SK-N-MC (cell line): ENCODE measurements at regions not wholly inside any gene's neighbourhood (a gene's known extent, or its start where the extent isn't known, plus 50 kb on each side); places are given as distances from the start of the nearest gene placed in this dataset.

Source experiments
- EZH2 ChIP-seq: fragments of 200-600 bp; sonication (generic); IDR thresholded peaks from one replicate; pipeline ENCODE4 v1.6.1; 2017; ENCODE audit warnings: antibody characterized with exemption
- FOXP2 ChIP-seq: optimal IDR thresholded peaks from 2 replicates; pipeline ENCODE3; 2011; ENCODE audit warnings: mild to moderate bottlenecking, moderate library complexity; ENCODE audit not compliant: insufficient read depth; ENCODE audit errors: extremely low read length, control extremely low read depth
- POLR2AphosphoS5 ChIP-seq: IDR thresholded peaks from 2 replicates; pipeline ENCODE4 v1.6.1; 2012; ENCODE audit warnings: mild to moderate bottlenecking, low read depth, low read length, borderline replicate concordance

DNA sequence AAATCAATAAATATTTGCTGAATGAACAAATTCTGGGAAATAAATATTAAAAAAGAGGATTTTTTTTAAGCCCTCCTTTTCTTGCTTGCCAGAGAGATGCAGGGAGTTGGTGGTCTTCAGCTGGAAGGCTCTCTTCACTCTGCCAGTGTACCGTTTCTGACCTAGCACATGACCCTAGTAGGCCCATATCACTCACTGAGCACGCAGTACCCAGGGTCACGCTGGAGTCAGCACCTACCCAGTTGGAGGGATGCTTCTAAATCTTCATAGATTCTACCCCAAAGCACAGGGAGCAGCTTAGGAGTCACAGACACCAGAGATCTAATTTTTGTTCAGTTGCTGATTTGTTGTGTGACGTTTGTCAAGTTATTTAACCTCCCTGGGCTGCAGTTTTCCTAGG is 195.4 kb upstream of the TBX3 start:
- TF ChIP-seq FOXP2 (no peak), POLR2AphosphoS5 (no peak), EZH2 (no peak)
